ENCODE measurements at regions not wholly inside any gene's neighbourhood (a gene's known extent, or its start where the extent isn't known, plus 50 kb on each side); places are given as distances from the start of the nearest gene placed in this dataset.

GRCh38 chr7:26513948-26514347, 222.3 kb downstream of the SNX10 start:
- Histone ChIP-seq H2AFZ (ENCODE audit: low read length) (no peak overlapping the region), H3K27ac (ENCODE audit: low read depth, low read length) (no peak overlapping the region), H3K4me3 (ENCODE audit: insufficient read depth, low read length) (no peak overlapping the region), H3K36me3 (ENCODE audit: insufficient read depth, low read length) (no peaks in the 10 kb centered on the region), H3K27me3 (ENCODE audit: insufficient read depth, low read length) (no peaks in the 10 kb centered on the region), H3K9me3 (ENCODE audit: low read depth, low read length) (no peaks in the 10 kb centered on the region), H3K79me2 (ENCODE audit: insufficient read depth, low read length) (no peaks in the 10 kb centered on the region), H3K4me1 (ENCODE audit: insufficient read depth, low read length) (no peaks in the 10 kb centered on the region), H4K20me1 (ENCODE audit: insufficient read depth, low read length) (no peaks in the 10 kb centered on the region), H3K4me2 (ENCODE audit: insufficient read depth, low read length) (no peak overlapping the region)
- no peak for DNase-seq (ENCODE audit: insufficient read length, low spot score, missing footprints)
- TF ChIP-seq, protein P1, sequence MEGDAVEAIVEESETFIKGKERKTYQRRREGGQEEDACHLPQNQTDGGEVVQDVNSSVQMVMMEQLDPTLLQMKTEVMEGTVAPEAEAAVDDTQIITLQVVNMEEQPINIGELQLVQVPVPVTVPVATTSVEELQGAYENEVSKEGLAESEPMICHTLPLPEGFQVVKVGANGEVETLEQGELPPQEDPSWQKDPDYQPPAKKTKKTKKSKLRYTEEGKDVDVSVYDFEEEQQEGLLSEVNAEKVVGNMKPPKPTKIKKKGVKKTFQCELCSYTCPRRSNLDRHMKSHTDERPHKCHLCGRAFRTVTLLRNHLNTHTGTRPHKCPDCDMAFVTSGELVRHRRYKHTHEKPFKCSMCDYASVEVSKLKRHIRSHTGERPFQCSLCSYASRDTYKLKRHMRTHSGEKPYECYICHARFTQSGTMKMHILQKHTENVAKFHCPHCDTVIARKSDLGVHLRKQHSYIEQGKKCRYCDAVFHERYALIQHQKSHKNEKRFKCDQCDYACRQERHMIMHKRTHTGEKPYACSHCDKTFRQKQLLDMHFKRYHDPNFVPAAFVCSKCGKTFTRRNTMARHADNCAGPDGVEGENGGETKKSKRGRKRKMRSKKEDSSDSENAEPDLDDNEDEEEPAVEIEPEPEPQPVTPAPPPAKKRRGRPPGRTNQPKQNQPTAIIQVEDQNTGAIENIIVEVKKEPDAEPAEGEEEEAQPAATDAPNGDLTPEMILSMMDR (IDR thresholded peaks at IDR 0.05; ENCODE audit: extremely low read depth, low read depth, low read length), result no peak

DNA sequence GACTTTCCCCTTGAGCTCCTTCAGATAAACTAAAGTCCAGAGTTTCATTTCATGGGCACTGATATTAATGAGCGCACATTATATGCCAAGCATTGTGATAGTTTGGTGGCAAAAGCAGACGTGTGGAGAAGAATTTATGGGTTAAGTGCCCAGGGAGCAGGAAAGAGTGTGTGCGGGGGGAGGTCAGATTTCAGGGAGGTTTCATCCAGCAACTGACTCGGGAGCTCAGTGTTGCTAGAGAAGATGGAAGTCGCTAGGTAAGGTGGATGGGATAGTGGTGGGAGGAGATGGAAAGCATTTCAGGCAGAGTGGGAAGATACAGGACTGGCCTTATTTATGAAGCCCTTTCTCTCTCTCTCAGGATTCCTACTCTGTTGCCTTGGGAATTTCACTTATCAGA, 223.0 kb downstream of the SNX10 start:
- no peaks in the 10 kb centered on the region for H3K27me3 ChIP-seq (ENCODE audit: insufficient read depth, low read length)
- TF ChIP-seq, protein P1 (IDR thresholded peaks at IDR 0.05; ENCODE audit: extremely low read depth, low read depth, low read length), result no peak
- no peak overlapping the region for H3K27ac ChIP-seq (ENCODE audit: low read depth, low read length)
- no peak for DNase-seq (ENCODE audit: insufficient read length, low spot score, missing footprints)
- H3K36me3 ChIP-seq (ENCODE audit: insufficient read depth, low read length), result no peaks in the 10 kb centered on the region
- no peaks in the 10 kb centered on the region for H3K79me2 ChIP-seq (ENCODE audit: insufficient read depth, low read length)
- no peak overlapping the region for H2AFZ ChIP-seq (ENCODE audit: low read length)
- H3K4me3 ChIP-seq (ENCODE audit: insufficient read depth, low read length), result no peak overlapping the region
- H4K20me1 ChIP-seq (ENCODE audit: insufficient read depth, low read length), result no peaks in the 10 kb centered on the region
- H3K9me3 ChIP-seq (ENCODE audit: low read depth, low read length), result no peaks in the 10 kb centered on the region
- no peak overlapping the region for H3K4me2 ChIP-seq (ENCODE audit: insufficient read depth, low read length)
- no peaks in the 10 kb centered on the region for H3K4me1 ChIP-seq (ENCODE audit: insufficient read depth, low read length)

- H3K27ac ChIP-seq (ENCODE audit: low read depth, low read length), result no peak overlapping the region
- no peaks in the 10 kb centered on the region for H3K4me1 ChIP-seq (ENCODE audit: insufficient read depth, low read length)
- DNase-seq (ENCODE audit: insufficient read length, low spot score, missing footprints), result no peak
- no peaks in the 10 kb centered on the region for H3K27me3 ChIP-seq (ENCODE audit: insufficient read depth, low read length)
- H4K20me1 ChIP-seq (ENCODE audit: insufficient read depth, low read length), result no peaks in the 10 kb centered on the region
- H2AFZ ChIP-seq (ENCODE audit: low read length), result no peak overlapping the region
- no peak overlapping the region for H3K4me2 ChIP-seq (ENCODE audit: insufficient read depth, low read length)
- TF ChIP-seq, protein P1 (IDR thresholded peaks at IDR 0.05; ENCODE audit: extremely low read depth, low read depth, low read length), result no peak
- no peak overlapping the region for H3K4me3 ChIP-seq (ENCODE audit: insufficient read depth, low read length)
- H3K9me3 ChIP-seq (ENCODE audit: low read depth, low read length), result no peaks in the 10 kb centered on the region
- no peaks in the 10 kb centered on the region for H3K36me3 ChIP-seq (ENCODE audit: insufficient read depth, low read length)
- H3K79me2 ChIP-seq (ENCODE audit: insufficient read depth, low read length), result no peaks in the 10 kb centered on the region
Observed at GRCh38 chr7:26515314-26515842, 223.7 kb downstream of the SNX10 start.

DNA sequence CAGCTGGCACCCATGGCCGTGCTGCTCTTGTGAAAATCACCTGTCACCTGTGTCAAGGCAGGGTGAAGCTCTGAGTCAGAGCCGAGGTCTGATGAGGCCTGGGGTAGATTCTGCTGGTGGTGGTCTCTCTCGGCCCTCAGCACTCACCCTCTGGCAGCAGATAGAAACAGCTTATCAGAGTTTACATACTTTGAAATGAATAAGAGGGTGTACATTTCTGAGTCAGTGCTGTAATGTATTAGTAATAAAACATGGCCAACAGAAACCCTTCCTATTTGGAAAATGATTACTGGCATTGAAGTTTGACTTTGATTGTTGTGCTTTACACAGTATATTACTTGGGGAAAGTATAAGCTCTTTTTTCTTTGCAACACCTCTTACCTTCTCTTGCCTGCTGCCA, 228.8 kb downstream of the SNX10 start:
- no peaks in the 10 kb centered on the region for H3K27me3 ChIP-seq (ENCODE audit: insufficient read depth, low read length)
- no peaks in the 10 kb centered on the region for H4K20me1 ChIP-seq (ENCODE audit: insufficient read depth, low read length)
- H3K79me2 ChIP-seq (ENCODE audit: insufficient read depth, low read length), result no peaks in the 10 kb centered on the region
- no peaks in the 10 kb centered on the region for H3K4me1 ChIP-seq (ENCODE audit: insufficient read depth, low read length)
- no peaks in the 10 kb centered on the region for H3K36me3 ChIP-seq (ENCODE audit: insufficient read depth, low read length)
- H3K4me3 ChIP-seq (ENCODE audit: insufficient read depth, low read length), result no peak overlapping the region
- no peak overlapping the region for H3K4me2 ChIP-seq (ENCODE audit: insufficient read depth, low read length)
- no peak overlapping the region for H3K27ac ChIP-seq (ENCODE audit: low read depth, low read length)
- no peak overlapping the region for H2AFZ ChIP-seq (ENCODE audit: low read length)
- no peaks in the 10 kb centered on the region for H3K9me3 ChIP-seq (ENCODE audit: low read depth, low read length)
- no peak for DNase-seq (ENCODE audit: insufficient read length, low spot score, missing footprints)
- TF ChIP-seq, protein P1 (IDR thresholded peaks at IDR 0.05; ENCODE audit: extremely low read depth, low read depth, low read length), result no peak
